ENCODE measurements at regions not wholly inside any gene's neighbourhood (a gene's known extent, or its start where the extent isn't known, plus 50 kb on each side); places are given as distances from the start of the nearest gene placed in this dataset.

DNA sequence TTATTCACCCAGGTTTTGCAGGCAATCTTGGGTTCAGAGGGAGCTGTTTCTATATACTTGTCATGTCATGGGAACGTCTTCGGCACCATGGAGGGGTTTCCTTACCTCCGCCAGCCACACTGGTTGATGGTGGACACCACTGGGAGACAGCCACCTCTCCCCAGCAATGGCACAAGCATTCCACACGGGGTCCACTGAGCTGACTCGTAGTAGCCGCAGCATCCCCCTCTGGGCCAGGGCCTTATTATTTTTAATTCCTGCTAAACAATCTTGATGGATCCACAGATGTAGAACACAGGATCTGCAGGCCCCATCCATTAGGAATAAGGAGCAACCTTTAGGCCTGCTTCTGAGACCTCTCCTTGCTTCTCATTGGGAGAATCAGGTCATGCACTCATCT is 132.9 kb downstream of the DICER1 start:
- Histone ChIP-seq H3K27ac (no peak overlapping the region), H3K79me2 (no peaks in the 10 kb centered on the region), H3K36me3 (replicated peaks; ENCODE audit: insufficient read depth, low read depth) (no peaks in the 10 kb centered on the region), H3K4me2 (no peak overlapping the region), H3K4me3 (no peak overlapping the region), H3K9me2 (replicated peaks; ENCODE audit: insufficient read depth) (no peaks in the 10 kb centered on the region), H2AFZ (no peak overlapping the region), H3K9me3 (ENCODE audit: low read depth) (no peaks in the 10 kb centered on the region), H3K27me3 (no peaks in the 10 kb centered on the region), H4K20me1 (ENCODE audit: insufficient read depth, poor library complexity, severe bottlenecking) (no peaks in the 10 kb centered on the region), H3K4me1 (ENCODE audit: insufficient read depth) (no peaks in the 10 kb centered on the region)
- no peak for DNase-seq (ENCODE audit: low spot score)
- TF ChIP-seq, protein P1, sequence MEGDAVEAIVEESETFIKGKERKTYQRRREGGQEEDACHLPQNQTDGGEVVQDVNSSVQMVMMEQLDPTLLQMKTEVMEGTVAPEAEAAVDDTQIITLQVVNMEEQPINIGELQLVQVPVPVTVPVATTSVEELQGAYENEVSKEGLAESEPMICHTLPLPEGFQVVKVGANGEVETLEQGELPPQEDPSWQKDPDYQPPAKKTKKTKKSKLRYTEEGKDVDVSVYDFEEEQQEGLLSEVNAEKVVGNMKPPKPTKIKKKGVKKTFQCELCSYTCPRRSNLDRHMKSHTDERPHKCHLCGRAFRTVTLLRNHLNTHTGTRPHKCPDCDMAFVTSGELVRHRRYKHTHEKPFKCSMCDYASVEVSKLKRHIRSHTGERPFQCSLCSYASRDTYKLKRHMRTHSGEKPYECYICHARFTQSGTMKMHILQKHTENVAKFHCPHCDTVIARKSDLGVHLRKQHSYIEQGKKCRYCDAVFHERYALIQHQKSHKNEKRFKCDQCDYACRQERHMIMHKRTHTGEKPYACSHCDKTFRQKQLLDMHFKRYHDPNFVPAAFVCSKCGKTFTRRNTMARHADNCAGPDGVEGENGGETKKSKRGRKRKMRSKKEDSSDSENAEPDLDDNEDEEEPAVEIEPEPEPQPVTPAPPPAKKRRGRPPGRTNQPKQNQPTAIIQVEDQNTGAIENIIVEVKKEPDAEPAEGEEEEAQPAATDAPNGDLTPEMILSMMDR (IDR thresholded peaks at IDR 0.05; ENCODE audit: poor library complexity): no peak
- TF ChIP-seq EZH2phosphoT487 (IDR thresholded peaks at IDR 0.05; ENCODE audit: low read depth, severe bottlenecking, unreplicated experiment): no peak
- no peak for TF ChIP-seq EZH2 (IDR thresholded peaks at IDR 0.05; ENCODE audit: borderline replicate concordance)
- 92% methylated on average over 6 of the region's 6 CpGs for WGBS (ENCODE audit: low lambda C conversion rate, missing lambda C conversion rate)

DNA sequence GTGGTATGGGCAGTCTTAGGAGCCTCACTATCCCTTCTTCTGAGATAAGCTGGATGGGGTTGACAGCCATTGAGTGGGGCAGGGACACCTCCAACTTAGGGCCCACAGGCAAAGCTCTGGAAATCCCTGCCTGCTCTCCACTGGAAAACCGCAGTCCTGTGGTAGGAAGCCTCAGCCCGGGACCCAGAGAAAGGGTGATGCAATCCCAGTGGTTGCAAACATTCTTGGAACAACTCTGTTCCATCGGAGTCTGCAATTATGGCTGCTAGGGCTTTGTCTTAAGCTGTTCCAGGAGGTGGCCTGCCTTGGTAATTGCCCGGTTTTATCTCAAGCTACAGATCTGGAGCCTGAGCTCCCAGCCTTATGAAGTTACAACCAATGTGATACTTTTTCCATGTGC is 133.4 kb downstream of the DICER1 start:
- Histone ChIP-seq H3K4me2 (no peak overlapping the region), H2AFZ (no peak overlapping the region)
- DNase-seq (ENCODE audit: low spot score): peak; percentile 36

GRCh38 chr14:95023115-95023514 is 134.2 kb downstream of the DICER1 start:
- WGBS (ENCODE audit: low lambda C conversion rate, missing lambda C conversion rate): 94% methylated on average over 9 of the region's 9 CpGs
- Histone ChIP-seq H3K4me2 (no peak overlapping the region), H2AFZ (no peak overlapping the region), H3K9me2 (replicated peaks; ENCODE audit: insufficient read depth) (no peaks in the 10 kb centered on the region), H4K20me1 (ENCODE audit: insufficient read depth, poor library complexity, severe bottlenecking) (no peaks in the 10 kb centered on the region), H3K79me2 (no peaks in the 10 kb centered on the region), H3K27me3 (no peaks in the 10 kb centered on the region), H3K27ac (no peak overlapping the region), H3K9me3 (ENCODE audit: low read depth) (no peaks in the 10 kb centered on the region), H3K4me3 (no peak overlapping the region), H3K36me3 (replicated peaks; ENCODE audit: insufficient read depth, low read depth) (no peaks in the 10 kb centered on the region), H3K4me1 (ENCODE audit: insufficient read depth) (no peaks in the 10 kb centered on the region)
- no peak for TF ChIP-seq EZH2phosphoT487 (IDR thresholded peaks at IDR 0.05; ENCODE audit: low read depth, severe bottlenecking, unreplicated experiment)
- no peak for TF ChIP-seq EZH2 (IDR thresholded peaks at IDR 0.05; ENCODE audit: borderline replicate concordance)
- TF ChIP-seq, protein P1 (IDR thresholded peaks at IDR 0.05; ENCODE audit: poor library complexity): no peak
- DNase-seq (ENCODE audit: low spot score): no peak

More for the DNA sequence above, 133.4 kb downstream of the DICER1 start:
- H3K4me1 ChIP-seq (ENCODE audit: insufficient read depth): no peaks in the 10 kb centered on the region
- WGBS (ENCODE audit: low lambda C conversion rate, missing lambda C conversion rate): 51% methylated on average over 4 of the region's 4 CpGs
- H3K9me3 ChIP-seq (ENCODE audit: low read depth): no peaks in the 10 kb centered on the region
- no peak overlapping the region for H3K4me3 ChIP-seq
- no peak overlapping the region for H3K27ac ChIP-seq
- H3K27me3 ChIP-seq: no peaks in the 10 kb centered on the region
- TF ChIP-seq, protein P1 (IDR thresholded peaks at IDR 0.05; ENCODE audit: poor library complexity): no peak
- TF ChIP-seq EZH2phosphoT487 (IDR thresholded peaks at IDR 0.05; ENCODE audit: low read depth, severe bottlenecking, unreplicated experiment) (no peak), EZH2 (IDR thresholded peaks at IDR 0.05; ENCODE audit: borderline replicate concordance) (no peak)
- H4K20me1 ChIP-seq (ENCODE audit: insufficient read depth, poor library complexity, severe bottlenecking): no peaks in the 10 kb centered on the region
- H3K9me2 ChIP-seq (replicated peaks; ENCODE audit: insufficient read depth): no peaks in the 10 kb centered on the region
- H3K36me3 ChIP-seq (replicated peaks; ENCODE audit: insufficient read depth, low read depth): no peaks in the 10 kb centered on the region
- H3K79me2 ChIP-seq: no peaks in the 10 kb centered on the region

- no peak overlapping the region for H3K27ac ChIP-seq
- H3K4me3 ChIP-seq: no peak overlapping the region
- DNase-seq (ENCODE audit: low spot score): no peak
- 92% methylated on average over 2 of the region's 2 CpGs for WGBS (ENCODE audit: low lambda C conversion rate, missing lambda C conversion rate)
- H3K79me2 ChIP-seq: no peaks in the 10 kb centered on the region
- H2AFZ ChIP-seq: no peak overlapping the region
- H3K4me2 ChIP-seq: no peak overlapping the region
- H4K20me1 ChIP-seq (ENCODE audit: insufficient read depth, poor library complexity, severe bottlenecking): no peaks in the 10 kb centered on the region
- H3K36me3 ChIP-seq (replicated peaks; ENCODE audit: insufficient read depth, low read depth): no peaks in the 10 kb centered on the region
- no peaks in the 10 kb centered on the region for H3K4me1 ChIP-seq (ENCODE audit: insufficient read depth)
- TF ChIP-seq EZH2 (IDR thresholded peaks at IDR 0.05; ENCODE audit: borderline replicate concordance) (no peak), EZH2phosphoT487 (IDR thresholded peaks at IDR 0.05; ENCODE audit: low read depth, severe bottlenecking, unreplicated experiment) (no peak)
- TF ChIP-seq, protein P1 (IDR thresholded peaks at IDR 0.05; ENCODE audit: poor library complexity): no peak
- no peaks in the 10 kb centered on the region for H3K27me3 ChIP-seq
- H3K9me3 ChIP-seq (ENCODE audit: low read depth): no peaks in the 10 kb centered on the region
- H3K9me2 ChIP-seq (replicated peaks; ENCODE audit: insufficient read depth): no peaks in the 10 kb centered on the region
Measured at GRCh38 chr14:95021588-95021987, 135.7 kb downstream of the DICER1 start.
